ENCODE measurements at regions not wholly inside any gene's neighbourhood (a gene's known extent, or its start where the extent isn't known, plus 50 kb on each side); places are given as distances from the start of the nearest gene placed in this dataset.
"Not testable (repeated sequence)": the region's sequence is repeated elsewhere in the genome, so short reads cannot be mapped to it uniquely, and the experiment has no call there.

DNA sequence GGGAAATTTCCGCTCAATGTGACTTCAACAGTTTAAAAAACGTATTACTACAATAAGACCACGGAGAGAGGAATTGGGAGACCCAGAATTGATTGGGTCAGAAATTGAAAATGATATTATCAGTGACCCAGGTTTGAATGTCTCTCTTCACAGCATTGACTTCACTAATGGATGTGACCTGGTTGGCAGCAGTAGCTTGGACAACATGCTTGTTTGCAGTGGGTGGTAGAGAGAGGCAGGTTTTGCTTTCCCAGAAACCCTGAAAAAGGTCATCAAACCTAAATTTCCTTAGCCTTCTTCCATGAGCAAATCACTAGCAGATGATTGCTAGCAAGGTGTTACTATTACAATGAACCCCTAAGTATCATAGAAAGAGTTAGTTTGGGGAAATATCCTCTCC, 89.7 kb upstream of the ANTXRL start:
- no peaks in the 10 kb centered on the region for H4K20me1 ChIP-seq
- H3K36me3 ChIP-seq: no peaks in the 10 kb centered on the region
- no peaks in the 10 kb centered on the region for H3K4me1 ChIP-seq
- H3K9ac ChIP-seq: no peak overlapping the region
- no peaks in the 10 kb centered on the region for H3K9me3 ChIP-seq
- H3K27me3 ChIP-seq: no peaks in the 10 kb centered on the region
- no peak for TF ChIP-seq Cebpa-rat (IDR thresholded peaks at IDR 0.05)
- H3K4me2 ChIP-seq: no peak overlapping the region
- H3K27ac ChIP-seq: no peak overlapping the region
- H3K4me3 ChIP-seq: no peak overlapping the region

DNA sequence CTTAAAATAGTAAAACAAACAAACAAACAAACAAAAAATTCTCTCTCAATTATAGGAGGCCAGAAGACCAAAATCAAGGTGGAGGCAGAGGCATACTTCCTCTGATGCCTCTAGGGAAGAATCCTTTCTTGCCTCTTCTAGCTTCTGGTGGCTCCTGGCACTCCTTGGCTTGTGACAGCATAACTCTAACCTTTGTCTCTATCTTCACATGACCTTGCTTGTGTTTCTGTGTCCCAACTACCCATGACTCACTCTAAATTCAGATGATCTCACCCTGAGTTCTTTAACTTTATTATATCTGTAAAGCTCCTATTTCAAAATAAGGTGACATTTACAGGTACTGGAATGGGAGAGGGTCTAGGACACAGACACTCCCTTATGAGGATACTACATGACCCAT, 88.3 kb upstream of the ANTXRL start:
- no peaks in the 10 kb centered on the region for H3K4me1 ChIP-seq
- no peak overlapping the region for H3K4me3 ChIP-seq
- H3K27me3 ChIP-seq: no peaks in the 10 kb centered on the region
- no peaks in the 10 kb centered on the region for H3K36me3 ChIP-seq
- no peak overlapping the region for H3K9ac ChIP-seq
- no peaks in the 10 kb centered on the region for H3K9me3 ChIP-seq
- no peak overlapping the region for H3K27ac ChIP-seq
- no peak overlapping the region for H3K4me2 ChIP-seq
- TF ChIP-seq Cebpa-rat (IDR thresholded peaks at IDR 0.05): no peak
- H4K20me1 ChIP-seq: no peaks in the 10 kb centered on the region

- H3K9me3 ChIP-seq, H3K27me3 ChIP-seq, H4K20me1 ChIP-seq, H3K4me1 ChIP-seq, H3K4me3 ChIP-seq, H3K4me2 ChIP-seq, H3K9ac ChIP-seq, H3K27ac ChIP-seq, H3K36me3 ChIP-seq: not testable (repeated sequence)
These were observed 84.4 kb upstream of the ANTXRL start for GRCh38 chr10:46202405-46202804.

GRCh38 chr10:46204482-46205102, 82.2 kb upstream of the ANTXRL start:
- not testable (repeated sequence) for H4K20me1 ChIP-seq, H3K27ac ChIP-seq, H3K4me2 ChIP-seq, H3K9me3 ChIP-seq, H3K27me3 ChIP-seq, H3K36me3 ChIP-seq, H3K4me1 ChIP-seq, H3K4me3 ChIP-seq, H3K9ac ChIP-seq

GRCh38 chr10:46210427-46210826, 76.4 kb upstream of the ANTXRL start:
- H3K27ac ChIP-seq: not testable (repeated sequence)

DNA sequence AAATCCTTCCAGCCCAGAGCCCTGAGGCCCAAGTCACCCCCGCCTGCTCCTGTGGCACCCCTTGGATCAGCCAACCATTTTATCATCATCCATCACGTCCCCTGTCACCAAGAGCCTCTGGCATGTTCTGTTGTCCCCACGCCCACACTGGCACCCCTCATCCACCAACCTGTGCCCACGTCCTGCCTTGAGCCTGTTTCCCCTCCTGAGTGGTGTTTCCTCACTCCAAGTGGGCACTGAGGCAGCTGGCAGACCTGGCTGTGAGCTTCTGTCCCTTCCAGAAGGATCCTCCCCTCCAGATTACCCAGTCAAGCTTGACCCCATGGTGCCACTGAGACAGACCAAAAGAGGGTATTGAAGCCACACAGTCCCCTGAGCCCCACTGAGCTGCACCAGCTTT, 71.4 kb upstream of the ANTXRL start:
- H3K4me2 ChIP-seq: no peak overlapping the region
- no peak overlapping the region for H3K27ac ChIP-seq
- no peak overlapping the region for H3K9ac ChIP-seq
- H3K9me3 ChIP-seq: no peaks in the 10 kb centered on the region
- 0 out of 2 replicates have a peak, but pooled peaks cover 7% of the 10 kb centered on the region for H4K20me1 ChIP-seq
- no peak overlapping the region for H3K4me3 ChIP-seq
- H3K27me3 ChIP-seq: no peaks in the 10 kb centered on the region
- peaks cover 27% of the 10 kb centered on the region for H3K4me1 ChIP-seq
- peaks cover 8% of the 10 kb centered on the region; the same call in 1 of the 2 replicates for H3K36me3 ChIP-seq
- no peak for TF ChIP-seq Cebpa-rat (IDR thresholded peaks at IDR 0.05)

More at GRCh38 chr10:46210427-46210826, 76.4 kb upstream of the ANTXRL start:
- H3K4me3 ChIP-seq, H3K9ac ChIP-seq, H3K36me3 ChIP-seq, H4K20me1 ChIP-seq, H3K4me1 ChIP-seq, H3K9me3 ChIP-seq, H3K27me3 ChIP-seq, H3K4me2 ChIP-seq: not testable (repeated sequence)

GRCh38 chr10:46216003-46216634, 70.7 kb upstream of the ANTXRL start:
- TF ChIP-seq Cebpa-rat (IDR thresholded peaks at IDR 0.05): no peak
- no peak overlapping the region for H3K4me3 ChIP-seq

GRCh38 chr10:46216836-46217751, 69.7 kb upstream of the ANTXRL start:
- H3K36me3 ChIP-seq: peaks cover 8% of the 10 kb centered on the region; the same call in 1 of the 2 replicates
- no peaks in the 10 kb centered on the region for H3K9me3 ChIP-seq
- H4K20me1 ChIP-seq: peaks cover 15% of the 10 kb centered on the region; the same call in 1 of the 2 replicates
- no peak overlapping the region for H3K27ac ChIP-seq
- peaks cover 29% of the 10 kb centered on the region for H3K4me1 ChIP-seq
- H3K4me2 ChIP-seq: no peak overlapping the region
- TF ChIP-seq Cebpa-rat (IDR thresholded peaks at IDR 0.05): no peak
- H3K27me3 ChIP-seq: no peaks in the 10 kb centered on the region
- H3K9ac ChIP-seq: no peak overlapping the region
- no peak overlapping the region for H3K4me3 ChIP-seq

More at GRCh38 chr10:46216003-46216634, 70.7 kb upstream of the ANTXRL start:
- H3K27me3 ChIP-seq: no peaks in the 10 kb centered on the region
- no peak overlapping the region for H3K4me2 ChIP-seq
- H3K9ac ChIP-seq: no peak overlapping the region
- peaks cover 29% of the 10 kb centered on the region for H3K4me1 ChIP-seq
- H3K9me3 ChIP-seq: no peaks in the 10 kb centered on the region
- peaks cover 8% of the 10 kb centered on the region; the same call in 1 of the 2 replicates for H3K36me3 ChIP-seq
- no peak overlapping the region for H3K27ac ChIP-seq
- H4K20me1 ChIP-seq: peaks cover 13% of the 10 kb centered on the region; the same call in 1 of the 2 replicates

DNA sequence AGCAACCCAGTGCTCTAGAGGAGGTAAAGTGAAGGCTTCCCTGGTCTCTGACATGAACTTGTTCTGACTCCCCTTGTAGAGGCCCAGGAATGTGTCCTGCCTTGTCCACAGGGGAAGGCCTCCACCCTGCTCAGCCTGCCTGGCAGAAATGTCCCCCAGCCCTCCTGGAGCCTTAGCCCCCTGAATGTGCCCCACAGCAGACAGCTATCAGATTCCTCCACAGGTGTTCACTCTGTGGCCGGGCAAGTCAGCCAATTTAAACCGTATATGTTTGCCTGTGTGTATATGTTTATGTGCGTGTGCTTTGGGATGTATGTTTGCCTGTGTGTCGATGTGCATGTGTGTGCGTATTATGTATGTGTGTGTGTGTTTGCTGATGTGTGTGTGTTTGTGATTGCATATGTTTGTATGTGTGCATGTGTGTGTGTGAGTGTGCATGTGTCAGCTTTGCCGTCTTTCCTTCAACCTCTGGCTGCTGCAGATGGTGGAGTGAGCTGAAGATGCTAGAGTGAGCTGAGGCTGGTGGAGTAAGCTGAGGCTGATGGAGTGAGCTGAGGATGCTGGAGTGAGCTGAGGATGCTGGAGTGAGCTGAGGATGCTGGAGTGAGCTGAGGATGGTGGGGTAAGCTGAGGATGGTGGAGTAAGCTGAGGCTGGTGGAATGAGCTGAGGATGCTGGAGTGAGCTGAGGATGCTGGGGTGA, 68.9 kb upstream of the ANTXRL start:
- no peak for TF ChIP-seq Cebpa-rat (IDR thresholded peaks at IDR 0.05)
- no peak overlapping the region for H3K27ac ChIP-seq
- H3K9ac ChIP-seq: no peak overlapping the region
- peaks cover 29% of the 10 kb centered on the region for H3K4me1 ChIP-seq
- H3K9me3 ChIP-seq: no peaks in the 10 kb centered on the region
- no peak overlapping the region for H3K4me2 ChIP-seq
- H3K4me3 ChIP-seq: no peak overlapping the region
- H4K20me1 ChIP-seq: peaks cover 15% of the 10 kb centered on the region; the same call in 1 of the 2 replicates
- peaks cover 8% of the 10 kb centered on the region; the same call in 1 of the 2 replicates for H3K36me3 ChIP-seq
- H3K27me3 ChIP-seq: no peaks in the 10 kb centered on the region

All from BLaER1 (cell line).